NCI-H446 treated with DMSO at 0.1 percent for 48 hours (cell line): ENCODE measurements at regions not wholly inside any gene's neighbourhood (a gene's known extent, or its start where the extent isn't known, plus 50 kb on each side); places are given as distances from the start of the nearest gene placed in this dataset.

Source experiments
- DNase-seq: peaks from one replicate; lab custom pipeline; 2025; lab: John Stamatoyannopoulos, UW

- peak; percentile 17 for DNase-seq
Measured at GRCh38 chr11:119982517-119983239, 155.2 kb downstream of the TRIM29 start.

GRCh38 chr11:119980431-119980830 lies 157.5 kb downstream of the TRIM29 start:
- DNase-seq, result no peak

DNA sequence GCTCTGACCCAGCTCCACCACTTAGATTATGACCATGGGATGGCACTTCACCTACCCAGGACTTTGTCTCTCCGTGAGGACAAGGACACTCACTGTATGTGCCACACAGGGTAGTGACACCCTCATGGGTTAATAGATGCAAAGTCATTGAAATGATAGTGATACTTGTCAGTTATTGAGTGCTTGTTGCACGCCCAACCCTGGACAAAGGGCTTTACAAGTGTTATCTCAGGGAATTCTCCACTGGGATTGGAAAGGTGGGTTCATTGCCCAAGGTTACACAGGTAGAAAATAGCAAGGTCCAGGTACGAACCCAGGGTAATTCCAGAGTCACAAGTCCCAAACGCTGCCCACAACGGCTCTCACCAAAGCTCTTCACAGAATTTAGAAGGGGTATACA lies 158.2 kb downstream of the TRIM29 start:
- DNase-seq, result no peak

DNA sequence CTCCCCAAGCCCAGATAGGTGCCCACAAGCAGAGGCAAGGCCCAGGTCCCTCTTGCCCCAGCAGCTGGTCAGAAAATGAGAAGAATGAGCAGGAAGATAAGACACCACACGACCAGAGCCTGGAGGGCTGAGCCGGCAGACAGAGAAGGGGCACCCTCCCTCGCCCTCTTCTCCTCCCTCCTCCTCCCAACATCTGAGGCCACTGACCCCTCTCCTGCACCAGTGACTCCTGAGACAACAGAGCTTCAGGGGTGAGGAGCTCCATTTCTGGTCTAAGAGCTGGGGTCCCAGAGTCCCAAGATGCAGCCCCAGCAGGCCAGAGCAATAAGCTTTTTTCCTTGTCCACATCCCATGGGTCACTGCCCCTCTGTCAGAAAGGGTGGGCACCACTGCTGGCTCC lies 159.2 kb downstream of the TRIM29 start:
- DNase-seq, result no peak

GRCh38 chr11:119977881-119978280 lies 160.0 kb downstream of the TRIM29 start:
- DNase-seq, result no peak

DNA sequence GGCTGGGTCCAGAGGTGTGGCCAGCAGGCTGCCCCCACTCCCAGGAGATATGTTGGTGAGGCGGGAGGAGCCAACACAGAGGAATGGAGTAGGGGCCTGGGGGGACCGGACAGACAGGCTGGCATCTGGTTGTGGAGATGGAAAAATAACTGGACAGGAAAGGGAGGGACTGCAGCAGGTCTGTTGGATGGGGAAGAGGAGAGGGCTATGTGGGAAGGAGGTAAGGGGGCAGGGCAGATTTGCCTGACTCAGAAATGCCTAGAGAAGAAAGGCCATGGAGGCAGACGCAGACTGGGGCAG lies 160.4 kb downstream of the TRIM29 start:
- no peak for DNase-seq

GRCh38 chr11:119976805-119977560 lies 160.9 kb downstream of the TRIM29 start:
- no peak for DNase-seq

DNA sequence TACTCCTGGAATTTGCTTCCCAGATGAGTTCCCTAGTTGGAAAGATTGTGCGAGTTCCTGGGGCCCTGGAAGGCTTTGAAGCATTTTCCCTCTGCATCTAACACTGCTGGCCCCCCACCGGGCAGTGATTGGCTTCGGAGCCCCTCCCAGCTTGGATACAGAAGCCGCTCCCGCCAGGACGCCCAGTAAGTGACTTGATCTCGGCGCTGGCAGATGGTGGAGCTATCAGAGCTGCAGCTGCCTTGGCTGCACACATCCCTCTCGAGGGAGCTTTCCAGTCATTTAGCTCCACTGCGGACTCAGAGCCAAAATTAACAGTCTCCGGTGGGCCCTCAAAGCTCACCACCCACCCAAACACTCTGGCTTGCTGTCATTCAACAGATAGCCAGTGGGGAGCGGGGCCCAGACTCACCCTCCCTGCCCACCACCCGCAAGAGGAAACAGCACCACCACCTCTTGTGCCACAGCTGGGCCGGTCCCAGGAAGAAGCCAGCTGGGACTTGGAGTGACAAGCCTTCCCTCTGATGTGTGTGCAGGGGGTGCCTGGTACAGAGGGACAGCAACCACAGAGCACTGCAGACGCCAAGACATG lies 162.3 kb downstream of the TRIM29 start:
- peak; percentile 75 for DNase-seq

DNA sequence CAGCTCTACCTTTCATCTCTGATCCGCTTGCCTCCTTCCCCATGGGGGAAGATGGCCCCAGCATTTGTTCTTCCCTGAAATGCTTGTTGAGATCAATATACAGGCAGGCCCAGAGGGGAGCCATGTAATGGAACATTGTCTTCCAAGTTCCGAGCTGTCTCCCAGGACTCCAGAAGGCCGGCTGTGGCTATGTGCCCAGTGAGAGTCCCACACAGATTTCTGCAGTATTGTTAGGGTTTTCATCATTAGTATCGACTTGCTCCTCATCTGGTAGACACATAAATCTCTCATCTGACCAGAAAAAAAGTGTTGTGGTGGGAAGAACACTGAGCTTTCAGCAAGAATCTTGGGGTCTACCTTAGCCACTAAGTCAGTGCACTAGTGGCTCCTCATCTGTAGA lies 163.4 kb downstream of the TRIM29 start:
- peak; percentile 12 for DNase-seq

GRCh38 chr11:119974051-119974450 lies 163.9 kb downstream of the TRIM29 start:
- DNase-seq, result no peak

DNA sequence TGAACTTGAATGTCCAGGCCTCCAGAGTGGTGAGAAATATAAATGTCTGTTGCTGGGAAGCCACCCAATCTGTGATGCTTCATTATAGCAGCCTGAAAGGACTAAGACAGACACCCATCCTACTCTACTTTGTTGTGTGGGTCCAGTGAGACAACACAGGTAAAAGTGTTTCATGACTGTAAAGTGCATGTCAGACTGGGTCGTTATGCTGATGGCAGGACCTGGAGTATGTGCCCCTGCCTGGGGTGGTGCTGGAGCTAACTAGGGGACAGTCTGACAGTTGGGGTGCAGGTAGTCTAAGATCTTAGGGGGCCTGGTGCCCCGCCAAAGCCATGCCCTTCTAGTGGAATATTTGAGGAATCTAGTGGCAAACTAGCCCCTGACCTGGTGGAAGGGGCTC lies 165.6 kb downstream of the TRIM29 start:
- no peak for DNase-seq

- DNase-seq, result no peak
Measured at GRCh38 chr11:119970555-119971304, 167.2 kb downstream of the TRIM29 start.

DNA sequence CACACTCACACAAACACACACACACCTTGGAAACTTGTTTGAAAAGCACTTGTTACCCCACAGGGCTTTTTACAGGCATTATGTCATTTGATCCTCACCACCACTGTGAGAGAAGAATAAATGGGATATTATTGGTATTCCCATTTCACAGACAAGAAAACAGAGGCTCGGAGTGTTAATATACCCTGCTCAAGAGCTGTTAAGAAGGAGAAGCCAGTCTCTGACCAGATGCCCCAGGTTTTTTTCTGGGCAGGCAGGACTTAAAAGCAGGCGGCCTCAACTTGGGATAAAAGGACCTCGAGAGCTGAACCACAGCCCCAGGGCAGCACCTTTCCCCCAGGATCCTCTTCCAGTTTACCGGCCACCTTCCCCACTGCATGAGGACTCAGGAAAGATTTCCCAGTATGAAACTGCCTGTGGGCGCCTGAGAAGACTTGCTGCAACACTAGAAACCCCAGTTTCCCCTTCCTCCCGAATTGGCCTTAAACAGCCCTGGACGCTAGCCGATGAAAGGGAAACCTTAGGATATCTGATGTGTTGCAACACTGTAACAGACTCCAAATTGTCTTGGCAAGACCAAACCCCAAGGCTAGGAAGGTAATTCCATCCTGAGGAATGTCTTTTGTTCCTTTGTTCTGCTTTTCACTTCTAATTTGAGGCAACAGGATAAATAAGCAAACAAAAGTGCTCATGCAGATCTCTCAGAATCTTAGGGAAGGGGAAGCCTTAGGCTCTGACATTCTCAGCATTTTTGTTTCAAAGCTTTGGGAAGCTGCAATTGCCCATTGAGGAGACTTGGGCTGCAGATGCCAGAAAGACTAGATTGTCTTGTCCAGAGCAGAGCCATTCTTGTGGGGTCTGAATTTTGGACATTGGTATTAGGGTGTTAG lies 173.5 kb downstream of the TRIM29 start:
- DNase-seq, result no peak

GRCh38 chr11:119957951-119958350 lies 180.0 kb downstream of the TRIM29 start:
- DNase-seq, result no peak

GRCh38 chr11:119952441-119952840 lies 185.5 kb downstream of the TRIM29 start:
- DNase-seq, result no peak

DNA sequence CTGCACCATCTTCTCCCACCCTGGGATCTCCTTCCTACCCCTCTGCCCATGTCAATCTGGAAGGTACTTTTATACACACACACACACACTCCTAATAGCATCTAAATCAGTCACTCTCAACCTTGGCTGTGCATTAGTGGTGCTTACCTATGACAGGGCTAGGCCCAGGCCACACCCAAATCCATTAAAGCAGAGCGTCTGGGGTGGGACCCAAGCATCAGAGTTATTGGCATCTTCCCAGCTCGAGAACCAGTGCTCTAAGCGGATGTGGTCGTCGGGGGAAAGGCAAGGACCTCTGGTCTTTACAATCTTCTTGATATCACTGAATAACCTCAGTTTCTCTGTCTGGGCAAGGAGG lies 194.6 kb downstream of the TRIM29 start:
- no peak for DNase-seq

GRCh38 chr11:119942583-119943297 lies 195.2 kb downstream of the TRIM29 start:
- DNase-seq, result no peak

DNA sequence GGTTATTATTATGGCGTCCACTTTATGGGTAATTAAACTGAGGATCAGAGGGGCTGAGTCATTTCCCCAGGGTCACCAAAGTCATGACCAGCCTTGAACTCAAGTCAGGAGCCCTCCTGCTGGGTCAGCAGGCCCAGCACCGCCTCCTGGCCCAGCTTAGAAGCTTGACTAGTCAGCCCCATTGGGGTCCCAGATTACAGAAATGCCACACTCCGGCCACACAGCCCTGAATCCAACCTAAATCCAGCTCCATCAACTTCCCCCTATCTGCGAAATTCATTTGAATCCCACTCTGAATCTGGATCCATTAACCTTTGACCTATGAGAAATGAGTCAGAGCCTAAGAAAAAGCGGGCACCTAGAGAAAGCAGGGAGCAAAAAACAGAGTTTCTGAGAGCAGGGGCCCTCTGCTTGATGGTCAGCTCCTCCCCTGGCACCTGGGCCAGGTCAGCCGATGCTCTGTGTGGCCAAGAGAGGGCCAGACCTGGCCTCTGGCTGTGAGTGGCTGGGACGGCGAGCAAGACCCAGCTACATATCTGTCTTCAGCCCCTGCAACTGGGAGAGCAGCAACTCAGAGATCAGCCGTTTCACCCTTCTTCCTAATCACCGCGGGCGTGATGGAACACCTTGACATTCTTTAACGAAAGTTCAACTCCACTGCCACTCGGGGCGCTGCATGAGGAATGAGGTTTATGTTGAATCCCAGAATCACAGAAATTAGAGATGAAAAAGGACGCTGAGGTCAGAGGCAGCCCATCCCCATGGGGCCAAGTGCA lies 196.1 kb downstream of the TRIM29 start:
- no peak for DNase-seq

DNA sequence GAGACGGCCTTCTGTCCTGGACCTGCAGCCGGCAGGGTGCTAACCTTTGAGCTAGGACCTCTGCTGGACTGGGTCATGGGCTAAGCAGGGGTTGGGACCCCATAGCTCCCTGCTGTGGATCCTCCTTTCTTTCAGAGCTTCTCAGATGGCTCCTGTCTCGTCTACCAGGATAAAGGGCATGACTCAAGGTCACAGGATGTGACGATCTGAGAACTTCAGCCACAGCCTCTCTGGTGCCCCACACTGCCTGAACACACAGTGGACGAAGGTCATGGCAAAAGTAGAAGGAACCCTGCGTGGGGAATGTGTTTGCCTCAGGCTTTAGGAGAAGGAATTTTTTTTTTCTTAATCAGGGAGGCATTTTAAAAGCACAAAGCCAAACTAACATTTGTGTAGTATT lies 196.7 kb downstream of the TRIM29 start:
- no peak for DNase-seq

DNA sequence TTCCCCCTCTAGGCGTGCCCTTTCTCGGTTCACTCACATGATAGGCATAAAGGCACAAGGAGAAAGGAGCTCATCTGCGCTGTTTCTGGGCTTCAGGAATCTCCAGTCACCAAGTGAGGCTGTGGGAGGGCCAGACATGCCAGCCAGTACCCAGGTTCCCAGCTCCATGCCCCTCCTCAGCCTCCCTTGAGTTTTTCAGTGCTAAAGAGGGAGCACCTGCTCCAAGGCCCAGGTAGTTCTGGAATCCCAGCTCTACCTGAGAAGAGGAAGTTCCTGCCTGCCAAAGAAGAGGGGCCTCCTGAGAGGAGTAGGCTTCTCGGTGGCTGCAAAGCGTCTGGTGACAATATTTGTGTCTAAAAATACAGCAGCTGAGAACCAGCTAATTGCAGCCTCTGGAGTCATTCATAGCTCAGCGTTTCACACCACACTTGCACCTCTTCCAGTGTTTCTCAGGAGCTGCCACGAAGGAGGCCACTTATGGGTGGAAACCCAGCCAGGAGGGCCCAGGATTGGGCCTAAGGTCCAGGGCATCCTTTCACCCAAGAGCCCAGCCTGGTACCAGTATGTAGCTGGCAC lies 197.4 kb downstream of the TRIM29 start:
- no peak for DNase-seq
